ENCODE measurements at regions not wholly inside any gene's neighbourhood (a gene's known extent, or its start where the extent isn't known, plus 50 kb on each side); places are given as distances from the start of the nearest gene placed in this dataset.

GRCh38 chr5:112604732-112605630 lies 132.7 kb upstream of the APC start (continued):
- no peak for TF ChIP-seq THRB (CRISPR knock-in tag; conservative IDR thresholded peaks at IDR 0.05)
- TF ChIP-seq TAF15 (IDR thresholded peaks at IDR 0.05; ENCODE audit: low read depth, low read length), result no peak
- TF ChIP-seq ZNF143 (CRISPR knock-in tag; IDR thresholded peaks at IDR 0.05), result no peak
- no peak for TF ChIP-seq ARID3A (IDR thresholded peaks at IDR 0.05; ENCODE audit: borderline replicate concordance, low read depth, low read length)
- no peak for TF ChIP-seq BDP1 (IDR thresholded peaks at IDR 0.05; ENCODE audit: insufficient read depth, insufficient read length)
- no peak for TF ChIP-seq ZBTB33 (CRISPR knock-in tag; IDR thresholded peaks at IDR 0.05)
- TF ChIP-seq ZNF696 (CRISPR knock-in tag; conservative IDR thresholded peaks at IDR 0.05), result no peak
- TF ChIP-seq ZBTB5 (IDR thresholded peaks at IDR 0.05), result no peak
- TF ChIP-seq SAP30 (IDR thresholded peaks at IDR 0.05; ENCODE audit: borderline replicate concordance, insufficient read depth, low read depth, low read length, poor library complexity, severe bottlenecking), result no peak
